Endometrium (tissue), 2 donors: ENCODE measurements at regions not wholly inside any gene's neighbourhood (a gene's known extent, or its start where the extent isn't known, plus 50 kb on each side); places are given as distances from the start of the nearest gene placed in this dataset.
A peak's percentile ranks its signal among the peaks of the same experiment; 100 is the strongest.

Source experiments
- FAIRE-seq: peaks from 2 replicates; lab custom pipeline; 2012; peaks lifted over from hg19 to GRCh38; lab: Jason Lieb, UNC
- donor health status: control.
- donor health status: control.

DNA sequence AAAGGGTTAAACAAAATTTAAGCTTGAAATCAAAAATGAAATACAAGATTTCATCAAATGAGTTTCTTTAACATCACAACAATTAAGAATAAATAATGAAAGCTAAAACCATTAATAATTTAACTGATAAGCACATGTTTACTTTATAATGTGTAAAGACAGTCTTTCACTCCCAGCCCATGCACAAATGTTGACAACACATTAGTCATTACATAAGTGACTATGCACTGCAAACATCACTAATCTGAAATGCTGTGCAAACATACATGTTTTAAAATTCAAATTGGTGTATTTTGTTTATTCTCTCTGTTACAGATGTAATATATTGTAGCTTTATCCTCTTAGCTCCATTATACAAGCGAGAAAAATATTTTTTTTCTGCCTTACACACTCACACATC, 220.6 kb upstream of the CPXCR1 start:
- FAIRE-seq = no peak

DNA sequence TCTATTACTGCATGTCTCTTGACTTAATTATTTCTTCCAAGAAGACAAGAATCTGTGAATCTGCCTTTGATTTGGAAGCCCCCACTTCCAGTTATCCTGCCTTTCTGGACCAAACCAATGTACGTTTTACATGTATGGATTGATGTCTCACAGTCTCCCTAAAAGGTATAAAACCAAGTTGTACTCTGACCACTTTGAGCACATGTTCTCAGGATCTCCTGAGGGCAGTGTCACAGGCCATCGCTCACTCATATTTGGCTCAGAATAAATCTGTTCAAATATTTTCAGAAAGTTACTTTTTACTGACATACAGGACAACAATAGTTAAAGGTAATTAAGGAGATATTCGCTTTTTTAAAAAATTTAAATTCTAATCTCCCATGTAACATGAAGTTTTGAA, 188.6 kb upstream of the CPXCR1 start:
- no peak for FAIRE-seq

DNA sequence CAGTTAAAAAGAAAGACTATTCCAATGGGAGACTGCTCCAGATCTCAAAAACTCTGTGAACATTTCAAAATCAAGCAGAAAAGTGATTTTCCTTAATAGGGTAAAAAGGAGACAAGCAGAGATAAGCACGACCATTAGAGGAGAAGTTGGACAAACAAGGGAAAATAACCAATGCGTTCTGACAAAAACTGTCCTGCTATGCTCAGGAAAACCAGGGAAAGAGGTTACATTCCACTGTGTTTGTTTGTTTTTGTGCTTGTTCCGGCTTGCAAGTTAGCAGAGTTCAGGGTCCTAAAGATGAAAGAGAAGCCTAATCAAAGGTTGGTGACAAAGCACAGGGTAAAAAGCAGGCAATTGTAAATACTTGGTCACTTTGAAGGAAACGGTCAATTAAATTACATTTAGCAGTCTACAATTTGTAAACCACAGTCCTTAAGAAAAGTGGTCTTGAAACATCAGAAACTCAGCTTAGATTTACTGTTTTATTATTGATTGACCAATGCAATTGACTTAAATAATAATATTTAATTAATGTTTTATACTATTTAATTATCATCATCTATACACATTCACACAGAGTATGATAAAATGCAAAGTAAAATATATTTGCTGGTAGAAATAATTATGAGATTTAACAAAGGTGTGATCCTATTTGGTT, 186.2 kb upstream of the CPXCR1 start:
- no peak for FAIRE-seq

DNA sequence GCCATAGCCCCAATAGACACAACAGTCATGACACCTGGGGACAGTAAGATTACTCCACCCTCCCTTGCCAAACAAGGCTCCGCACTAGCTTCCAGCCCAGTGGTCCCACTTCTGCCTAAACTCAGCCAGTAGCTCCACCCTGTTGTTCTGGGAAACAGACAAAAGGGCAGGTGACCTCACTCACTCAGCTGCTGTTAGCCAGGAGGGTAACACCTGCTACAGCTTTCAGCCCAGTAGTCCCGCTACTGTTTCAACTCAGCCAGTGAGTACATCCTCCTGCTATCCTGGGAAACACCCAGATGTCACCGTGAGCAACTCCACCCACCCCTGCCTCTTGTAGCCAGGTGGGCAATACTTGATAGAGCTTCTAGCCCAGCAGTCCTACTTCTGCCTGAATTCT, 162.7 kb upstream of the CPXCR1 start:
- no peak for FAIRE-seq

DNA sequence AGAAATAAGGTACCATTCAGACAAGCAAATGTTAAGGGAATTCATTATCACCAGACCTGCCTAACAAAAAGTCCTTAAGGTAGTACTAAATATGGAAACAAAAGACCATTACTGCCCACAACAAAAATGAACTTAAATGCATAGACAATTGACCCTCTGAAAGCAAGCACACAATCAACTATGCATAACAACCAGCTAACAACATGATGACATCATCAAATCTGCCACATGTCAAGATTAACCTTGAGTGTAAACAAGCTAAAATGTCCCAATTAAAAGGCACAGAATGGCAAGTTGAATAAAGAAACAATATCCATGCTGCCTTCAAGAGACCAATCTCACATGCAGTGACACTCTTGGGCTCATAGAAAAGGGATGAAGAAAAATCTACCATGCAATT, 160.7 kb upstream of the CPXCR1 start:
- no peak for FAIRE-seq

DNA sequence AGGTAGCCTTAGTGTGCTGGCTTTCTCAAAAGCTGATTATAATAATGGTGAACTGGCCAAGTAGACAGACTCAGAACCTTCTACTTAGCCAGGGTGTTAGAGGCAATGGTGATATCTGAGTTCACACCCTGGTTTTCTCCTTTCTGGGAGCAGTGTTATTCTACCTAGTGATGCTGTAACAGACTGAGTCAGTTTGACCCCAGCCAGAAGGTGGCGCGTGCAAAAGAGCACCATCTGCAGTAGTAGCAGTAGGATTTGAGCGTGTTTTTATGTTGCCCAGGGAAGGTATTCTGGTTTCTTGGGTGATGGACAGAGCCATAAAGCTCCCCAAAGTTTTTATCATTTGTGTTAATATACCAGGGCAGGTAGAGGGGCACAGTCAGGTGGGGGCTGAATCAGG, 143.8 kb upstream of the CPXCR1 start:
- FAIRE-seq = no peak

DNA sequence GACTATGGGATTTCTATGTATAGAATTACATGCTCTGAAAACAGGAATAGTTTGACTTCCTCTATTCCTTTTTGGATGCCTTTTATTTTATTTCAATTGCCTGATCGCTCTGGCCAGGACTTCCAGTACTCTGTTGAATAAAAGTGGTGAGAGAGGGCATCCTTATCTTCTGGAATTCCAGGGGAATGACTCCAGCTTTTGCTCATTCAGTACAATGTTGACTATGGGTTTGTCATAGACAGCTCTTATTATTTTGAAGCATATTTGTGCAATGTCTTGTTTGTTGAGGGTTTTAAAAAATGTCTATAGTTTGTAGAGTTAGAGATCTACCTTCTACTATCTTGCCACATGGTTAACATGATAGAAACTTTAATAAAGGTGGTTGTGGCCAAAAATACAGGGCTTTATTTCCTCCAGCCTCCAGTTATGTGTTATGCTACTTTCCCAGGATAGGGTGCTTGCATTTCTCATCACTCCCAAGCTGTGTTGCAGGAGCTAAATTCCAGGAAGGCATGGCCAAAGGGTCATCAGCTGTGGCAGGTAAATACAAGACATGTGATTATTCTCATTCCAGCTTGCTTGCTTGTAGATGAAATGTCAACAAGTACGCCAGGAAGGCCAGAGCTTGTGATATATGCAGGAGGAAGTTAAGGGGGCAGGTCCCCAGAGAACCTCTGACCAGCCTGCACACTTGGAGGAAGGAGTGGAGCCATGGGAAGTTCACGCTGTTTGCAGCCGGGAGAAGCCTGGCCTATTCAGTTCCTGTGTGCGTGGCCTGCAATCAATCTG, 142.4 kb upstream of the CPXCR1 start:
- no peak for FAIRE-seq

DNA sequence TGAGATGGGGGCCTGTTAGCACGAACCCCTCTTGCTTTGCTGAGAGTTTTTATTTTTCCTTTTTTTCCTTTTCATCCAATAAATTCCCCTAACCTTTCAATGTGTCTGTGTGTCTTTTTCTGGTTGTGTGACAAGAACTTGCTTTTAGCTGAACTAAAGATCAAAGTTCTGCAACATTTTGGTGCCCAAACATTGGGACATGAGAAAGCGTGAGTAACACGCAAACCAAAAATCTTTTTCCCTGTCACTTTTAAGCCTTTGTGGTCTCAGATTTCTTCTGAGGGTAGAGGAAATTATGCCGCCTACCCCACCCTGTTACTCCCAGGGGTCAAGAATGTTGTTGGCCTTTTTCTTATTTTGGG, 141.8 kb upstream of the CPXCR1 start:
- FAIRE-seq = no peak

DNA sequence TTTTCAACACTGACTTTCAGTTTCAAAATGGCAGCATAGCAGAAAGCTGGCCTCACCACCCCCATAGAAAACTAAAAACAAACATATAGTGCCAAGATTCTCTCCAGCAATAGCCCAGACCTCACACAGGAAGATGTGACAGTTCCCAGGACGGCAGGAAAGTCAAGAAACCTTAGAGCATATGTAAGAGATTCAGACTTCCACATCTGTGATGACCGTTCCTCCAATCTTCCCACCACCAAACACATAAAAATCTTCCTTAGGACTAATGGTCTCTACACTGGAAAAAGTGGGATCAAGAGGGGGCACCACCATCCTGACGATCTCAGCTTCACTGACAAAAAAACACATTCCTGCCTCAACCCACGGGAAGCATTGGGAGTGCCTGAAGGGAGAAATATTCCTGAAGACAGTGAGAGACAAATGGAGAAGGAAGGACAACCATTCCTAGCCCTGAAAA, 134.1 kb upstream of the CPXCR1 start:
- no peak for FAIRE-seq

DNA sequence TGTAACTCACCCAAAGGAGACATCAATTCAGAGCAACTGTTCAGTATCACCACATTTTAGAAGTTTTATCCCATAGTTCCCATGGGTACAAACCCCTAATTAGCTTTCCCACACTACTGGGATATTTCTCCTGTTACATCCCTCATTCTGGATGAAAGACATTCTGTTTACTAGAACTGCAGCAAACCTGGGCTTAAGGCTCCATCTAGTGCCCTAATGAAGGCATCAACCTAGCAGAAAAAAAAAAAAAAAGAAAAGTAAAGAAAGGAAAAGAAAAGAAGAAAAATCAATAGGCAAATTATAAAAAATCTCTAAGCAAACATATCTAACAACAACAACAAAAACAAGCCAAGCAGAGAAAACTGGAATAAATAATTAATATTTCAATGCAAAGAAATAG, 133.7 kb upstream of the CPXCR1 start:
- no peak for FAIRE-seq

DNA sequence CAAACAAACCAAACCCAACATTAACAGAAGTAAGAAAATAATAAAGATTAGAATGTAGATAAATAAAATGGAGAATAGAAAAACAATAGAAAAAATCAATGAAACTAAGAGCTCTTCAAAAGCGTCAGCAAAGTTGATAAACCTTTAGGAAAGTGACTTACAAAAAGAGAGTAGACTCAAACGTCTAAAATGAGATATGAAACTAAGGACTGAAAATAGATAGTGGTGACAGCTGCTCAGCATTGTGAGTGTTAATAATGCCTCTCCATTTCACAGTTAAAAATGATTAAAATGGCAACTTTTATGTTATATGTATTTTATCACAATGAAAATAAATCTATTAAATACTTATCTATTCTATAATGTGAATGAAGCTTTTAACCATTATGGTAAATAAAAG, 125.7 kb upstream of the CPXCR1 start:
- FAIRE-seq = no peak

DNA sequence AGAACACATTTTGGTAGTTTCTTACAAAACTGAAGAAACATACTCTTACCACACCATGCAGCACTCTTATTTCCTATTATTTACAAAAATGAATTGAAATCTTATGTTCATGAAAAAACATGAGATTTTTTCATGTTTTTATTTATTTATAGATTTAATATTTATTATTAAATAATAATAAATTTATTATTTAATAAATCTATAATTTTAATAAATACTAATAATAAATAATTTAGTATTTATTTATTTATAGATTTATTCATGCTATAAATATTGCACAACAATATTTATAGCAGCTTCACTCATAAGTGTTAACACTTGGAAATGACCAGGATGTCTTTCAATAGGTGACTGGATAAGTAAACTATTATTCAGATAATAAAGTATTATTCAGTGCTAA, 91.6 kb upstream of the CPXCR1 start:
- FAIRE-seq = peak; percentile 48

DNA sequence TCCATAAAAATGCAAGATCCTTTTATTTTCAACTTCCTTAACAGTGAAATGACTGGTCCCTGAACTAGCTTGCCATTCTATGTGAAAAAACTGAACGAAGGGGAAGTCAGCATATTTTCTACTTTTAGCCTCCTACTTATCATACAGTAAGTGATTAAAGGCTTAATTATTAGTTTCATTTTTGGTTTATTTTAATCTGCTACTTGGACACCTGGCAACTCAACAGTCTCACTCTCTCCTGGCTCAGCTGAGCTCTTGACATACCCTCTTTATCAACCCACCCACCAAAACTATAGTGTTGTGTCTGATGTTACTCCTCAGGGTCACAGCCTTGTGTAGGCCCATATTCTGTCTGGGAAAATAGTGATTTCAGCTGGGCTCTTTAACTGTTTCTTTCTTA, 86.2 kb upstream of the CPXCR1 start:
- FAIRE-seq = no peak

DNA sequence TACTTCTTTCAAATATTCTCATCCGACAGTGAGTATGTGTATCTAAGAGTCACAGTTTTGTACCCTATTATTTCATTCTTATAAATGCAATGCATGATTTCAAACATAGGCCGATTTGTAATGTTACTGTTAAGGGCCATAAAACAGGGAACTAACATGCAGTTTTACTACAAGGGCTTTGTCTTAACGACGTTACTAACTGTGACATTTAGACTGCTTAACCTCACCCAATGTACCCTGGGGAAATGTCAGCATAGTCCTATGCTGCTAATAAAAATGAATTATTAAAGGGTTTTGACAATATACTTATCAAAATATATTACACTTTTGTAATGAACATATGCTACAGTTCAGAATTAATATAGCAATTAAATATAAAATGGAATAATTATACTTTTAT, 74.8 kb upstream of the CPXCR1 start:
- FAIRE-seq = no peak
